ENCODE measurements at regions not wholly inside any gene's neighbourhood (a gene's known extent, or its start where the extent isn't known, plus 50 kb on each side); places are given as distances from the start of the nearest gene placed in this dataset.

- POLR2A ChIA-PET, result no interaction called here
- no peaks in the 10 kb centered on the region for H3K9me3 Mint-ChIP-seq
- intact Hi-C loops (cut with DNase I, micrococcal nuclease), result no loop called here
- H3K36me3 Mint-ChIP-seq (ENCODE audit: low read depth), result no peaks in the 10 kb centered on the region
- no peaks in the 10 kb centered on the region for H3K36me3 ChIP-seq (ENCODE audit: insufficient read depth, low read length)
- H3K27me3 Mint-ChIP-seq, result peaks cover 30% of the 10 kb centered on the region
- H3K27me3 ChIP-seq (ENCODE audit: control insufficient read depth in 1 of 2, insufficient read depth in 2 of 2, low read length in 2 of 2), result no peaks in the 10 kb centered on the region
- H3K27ac ChIP-seq (ENCODE audit: low read depth in 1 of 2, low read length in 2 of 2), result no peak overlapping the region
- no peak overlapping the region for H3K4me3 Mint-ChIP-seq
- ATAC-seq (ENCODE audit: poor library complexity) (no peak), DNase-seq (peak in 1 of 14 experiments; percentile 10)
- no peaks in the 10 kb centered on the region for H3K4me1 ChIP-seq (ENCODE audit: insufficient read depth, low read length)
- TF ChIP-seq CTCF (IDR thresholded peaks at IDR 0.05), result no peak
- H3K9me3 ChIP-seq (ENCODE audit: control insufficient read depth in 1 of 2, insufficient read depth in 1 of 2, low read length in 2 of 2), result no peaks in the 10 kb centered on the region
- no peak overlapping the region for H3K4me3 ChIP-seq (ENCODE audit: low read length)
- no peaks in the 10 kb centered on the region for H3K4me1 Mint-ChIP-seq (ENCODE audit: low read depth)
- CTCF ChIA-PET, result no interaction called here
- H3K27ac Mint-ChIP-seq, result no peak overlapping the region
These were observed 360.3 kb downstream of the IRS1 start for GRCh38 chr2:226439337-226439736.

GRCh38 chr2:226435146-226435545 is 364.5 kb downstream of the IRS1 start:
- TF ChIP-seq CTCF (IDR thresholded peaks at IDR 0.05), result no peak
- ChIA-PET CTCF (interaction anchor here (0.6 to 1.7 kb wide), 2 partner anchors 11 to 694 kb away, joined by 3 read pairs; no protein-coding TSS in a partner anchor), POLR2A (no interaction called here)
- no peaks in the 10 kb centered on the region for H3K36me3 ChIP-seq (ENCODE audit: insufficient read depth, low read length)
- no peaks in the 10 kb centered on the region for H3K4me1 ChIP-seq (ENCODE audit: insufficient read depth, low read length)
- ATAC-seq (ENCODE audit: poor library complexity), result no peak
- H3K36me3 Mint-ChIP-seq (ENCODE audit: low read depth), result no peaks in the 10 kb centered on the region
- H3K9me3 ChIP-seq (ENCODE audit: control insufficient read depth in 1 of 2, insufficient read depth in 1 of 2, low read length in 2 of 2), result no peaks in the 10 kb centered on the region
- H3K27me3 Mint-ChIP-seq, result peaks cover 39% of the 10 kb centered on the region
- H3K27me3 ChIP-seq (ENCODE audit: control insufficient read depth in 1 of 2, insufficient read depth in 2 of 2, low read length in 2 of 2), result no peaks in the 10 kb centered on the region
- H3K27ac ChIP-seq (ENCODE audit: low read depth in 1 of 2, low read length in 2 of 2), result no peak overlapping the region
- H3K4me1 Mint-ChIP-seq (ENCODE audit: low read depth), result no peaks in the 10 kb centered on the region
- no peak overlapping the region for H3K27ac Mint-ChIP-seq
- H3K4me3 Mint-ChIP-seq, result no peak overlapping the region
- H3K9me3 Mint-ChIP-seq, result no peaks in the 10 kb centered on the region
- H3K4me3 ChIP-seq (ENCODE audit: low read length), result no peak overlapping the region
- no peak for DNase-seq
- intact Hi-C loops (cut with DNase I, micrococcal nuclease), result no loop called here

- Histone ChIP-seq H3K27me3 (ENCODE audit: control insufficient read depth in 1 of 2, insufficient read depth in 2 of 2, low read length in 2 of 2) (no peaks in the 10 kb centered on the region), H3K9me3 (ENCODE audit: control insufficient read depth in 1 of 2, insufficient read depth in 1 of 2, low read length in 2 of 2) (no peaks in the 10 kb centered on the region), H3K4me3 (ENCODE audit: low read length) (no peak overlapping the region), H3K4me1 (ENCODE audit: insufficient read depth, low read length) (no peaks in the 10 kb centered on the region), H3K36me3 (ENCODE audit: insufficient read depth, low read length) (no peaks in the 10 kb centered on the region), H3K27ac (ENCODE audit: low read depth in 1 of 2, low read length in 2 of 2) (no peak overlapping the region)
- ATAC-seq (ENCODE audit: poor library complexity) (no peak), DNase-seq (no peak)
- TF ChIP-seq CTCF (IDR thresholded peaks at IDR 0.05), result no peak
- Mint-ChIP-seq H3K4me3 (no peak overlapping the region), H3K27me3 (peaks cover 43% of the 10 kb centered on the region), H3K27ac (no peak overlapping the region), H3K36me3 (ENCODE audit: low read depth) (no peaks in the 10 kb centered on the region), H3K9me3 (no peaks in the 10 kb centered on the region), H3K4me1 (ENCODE audit: low read depth) (no peaks in the 10 kb centered on the region)
- CTCF ChIA-PET, result interaction anchor here (1.7 kb wide), 1 partner anchor 11 kb away, joined by 3 read pairs; no protein-coding TSS in a partner anchor
- POLR2A ChIA-PET, result no interaction called here
- intact Hi-C loops (cut with DNase I, micrococcal nuclease), result no loop called here
These were observed 364.9 kb downstream of the IRS1 start for GRCh38 chr2:226434702-226435101.
